ENCODE measurements at regions not wholly inside any gene's neighbourhood (a gene's known extent, or its start where the extent isn't known, plus 50 kb on each side); places are given as distances from the start of the nearest gene placed in this dataset.

GRCh38 chr6:8619853-8620252 lies 184.5 kb upstream of the SLC35B3 start:
- TF ChIP-seq POLR2A (IDR thresholded peaks at IDR 0.05; ENCODE audit: low read depth, low read length) = no peak
- TF ChIP-seq EZH2 (IDR thresholded peaks at IDR 0.05; ENCODE audit: borderline replicate concordance, low read depth, low read length, severe bottlenecking) = no peak
